ENCODE measurements at regions not wholly inside any gene's neighbourhood (a gene's known extent, or its start where the extent isn't known, plus 50 kb on each side); places are given as distances from the start of the nearest gene placed in this dataset.

DNA sequence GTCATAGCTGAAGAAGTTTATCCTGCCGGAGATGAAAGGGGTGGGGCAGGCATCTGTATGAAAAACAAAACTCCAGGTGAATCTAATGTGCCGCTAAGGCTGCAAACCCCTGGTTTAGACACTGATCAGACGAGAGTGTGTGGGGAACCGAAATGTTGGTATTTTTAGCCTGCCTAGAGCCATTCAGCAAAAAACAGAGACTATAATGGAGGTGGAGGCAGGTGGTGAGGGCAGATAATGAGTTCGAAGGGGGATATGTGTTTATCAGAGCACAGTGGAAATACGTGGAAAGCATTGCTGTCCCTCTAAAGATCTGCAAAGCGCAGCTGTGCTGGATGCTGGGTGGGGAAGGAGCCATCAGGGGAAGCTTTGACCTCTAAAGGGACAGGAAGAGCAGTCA lies 127.5 kb upstream of the WSCD1 start:
- Histone ChIP-seq H3K27ac (replicated peaks) (no peak overlapping the region), H3K27me3 (ENCODE audit: insufficient read depth, poor library complexity, severe bottlenecking) (no peaks in the 10 kb centered on the region), H3K4me3 (replicated peaks; ENCODE audit: insufficient read depth, low read length) (no peak overlapping the region)
- DNase-seq (ENCODE audit: low read depth in 1 of 2, low spot score in 1 of 2): no peak
- TF ChIP-seq, protein P1, sequence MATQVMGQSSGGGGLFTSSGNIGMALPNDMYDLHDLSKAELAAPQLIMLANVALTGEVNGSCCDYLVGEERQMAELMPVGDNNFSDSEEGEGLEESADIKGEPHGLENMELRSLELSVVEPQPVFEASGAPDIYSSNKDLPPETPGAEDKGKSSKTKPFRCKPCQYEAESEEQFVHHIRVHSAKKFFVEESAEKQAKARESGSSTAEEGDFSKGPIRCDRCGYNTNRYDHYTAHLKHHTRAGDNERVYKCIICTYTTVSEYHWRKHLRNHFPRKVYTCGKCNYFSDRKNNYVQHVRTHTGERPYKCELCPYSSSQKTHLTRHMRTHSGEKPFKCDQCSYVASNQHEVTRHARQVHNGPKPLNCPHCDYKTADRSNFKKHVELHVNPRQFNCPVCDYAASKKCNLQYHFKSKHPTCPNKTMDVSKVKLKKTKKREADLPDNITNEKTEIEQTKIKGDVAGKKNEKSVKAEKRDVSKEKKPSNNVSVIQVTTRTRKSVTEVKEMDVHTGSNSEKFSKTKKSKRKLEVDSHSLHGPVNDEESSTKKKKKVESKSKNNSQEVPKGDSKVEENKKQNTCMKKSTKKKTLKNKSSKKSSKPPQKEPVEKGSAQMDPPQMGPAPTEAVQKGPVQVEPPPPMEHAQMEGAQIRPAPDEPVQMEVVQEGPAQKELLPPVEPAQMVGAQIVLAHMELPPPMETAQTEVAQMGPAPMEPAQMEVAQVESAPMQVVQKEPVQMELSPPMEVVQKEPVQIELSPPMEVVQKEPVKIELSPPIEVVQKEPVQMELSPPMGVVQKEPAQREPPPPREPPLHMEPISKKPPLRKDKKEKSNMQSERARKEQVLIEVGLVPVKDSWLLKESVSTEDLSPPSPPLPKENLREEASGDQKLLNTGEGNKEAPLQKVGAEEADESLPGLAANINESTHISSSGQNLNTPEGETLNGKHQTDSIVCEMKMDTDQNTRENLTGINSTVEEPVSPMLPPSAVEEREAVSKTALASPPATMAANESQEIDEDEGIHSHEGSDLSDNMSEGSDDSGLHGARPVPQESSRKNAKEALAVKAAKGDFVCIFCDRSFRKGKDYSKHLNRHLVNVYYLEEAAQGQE (IDR thresholded peaks at IDR 0.05; ENCODE audit: insufficient replicate concordance, low read depth): no peak
- TF ChIP-seq GABPA (IDR thresholded peaks at IDR 0.05; ENCODE audit: low read depth) (no peak), SPI1 (IDR thresholded peaks at IDR 0.05; ENCODE audit: borderline replicate concordance, low read depth) (no peak)

DNA sequence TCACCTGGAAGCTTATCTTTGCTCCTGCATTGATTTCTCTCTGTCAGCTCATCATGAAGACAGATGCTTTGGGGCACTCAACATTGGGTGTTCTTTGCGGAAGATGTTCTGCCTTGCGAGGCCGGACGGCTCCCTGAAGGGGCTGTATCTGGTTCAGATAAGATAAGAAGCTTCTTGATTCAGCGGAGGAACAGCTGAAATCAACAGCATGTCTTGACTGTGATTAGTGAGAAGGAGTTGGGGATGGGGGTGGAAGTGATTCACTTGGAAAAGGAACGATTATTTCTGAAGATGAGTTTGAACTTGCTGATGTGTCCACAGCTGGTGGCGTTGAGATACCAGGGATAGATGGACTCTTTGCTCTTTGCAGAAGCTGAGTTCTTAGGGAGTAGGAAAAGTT lies 126.9 kb upstream of the WSCD1 start:
- Histone ChIP-seq H3K4me3 (replicated peaks; ENCODE audit: insufficient read depth, low read length) (no peak overlapping the region), H3K27me3 (ENCODE audit: insufficient read depth, poor library complexity, severe bottlenecking) (no peaks in the 10 kb centered on the region), H3K27ac (replicated peaks) (no peak overlapping the region)
- no peak for DNase-seq (ENCODE audit: low read depth in 1 of 2, low spot score in 1 of 2)
- TF ChIP-seq GABPA (IDR thresholded peaks at IDR 0.05; ENCODE audit: low read depth) (no peak), CTCF (IDR thresholded peaks at IDR 0.05; ENCODE audit: insufficient read depth, low read length) (no peak), POLR2AphosphoS5 (IDR thresholded peaks at IDR 0.05; ENCODE audit: low read depth) (no peak), SPI1 (IDR thresholded peaks at IDR 0.05; ENCODE audit: borderline replicate concordance, low read depth) (no peak)
- TF ChIP-seq, protein P1 (IDR thresholded peaks at IDR 0.05; ENCODE audit: insufficient replicate concordance, low read depth): no peak

- Histone ChIP-seq H3K27me3 (ENCODE audit: insufficient read depth, poor library complexity, severe bottlenecking) (no peaks in the 10 kb centered on the region), H3K4me3 (replicated peaks; ENCODE audit: insufficient read depth, low read length) (no peak overlapping the region), H3K27ac (replicated peaks) (no peak overlapping the region)
- DNase-seq (ENCODE audit: low read depth in 1 of 2, low spot score in 1 of 2): no peak
- TF ChIP-seq, protein P1 (IDR thresholded peaks at IDR 0.05; ENCODE audit: insufficient replicate concordance, low read depth): no peak
- no peak for TF ChIP-seq CTCF (IDR thresholded peaks at IDR 0.05; ENCODE audit: insufficient read depth, low read length)
- no peak for TF ChIP-seq POLR2AphosphoS5 (IDR thresholded peaks at IDR 0.05; ENCODE audit: low read depth)
- no peak for TF ChIP-seq GABPA (IDR thresholded peaks at IDR 0.05; ENCODE audit: low read depth)
- TF ChIP-seq SPI1 (IDR thresholded peaks at IDR 0.05; ENCODE audit: borderline replicate concordance, low read depth): no peak
These were observed 126.2 kb upstream of the WSCD1 start for GRCh38 chr17:5943982-5944381.

Measured in HL-60 (cell line).